ENCODE measurements at regions not wholly inside any gene's neighbourhood (a gene's known extent, or its start where the extent isn't known, plus 50 kb on each side); places are given as distances from the start of the nearest gene placed in this dataset.

DNA sequence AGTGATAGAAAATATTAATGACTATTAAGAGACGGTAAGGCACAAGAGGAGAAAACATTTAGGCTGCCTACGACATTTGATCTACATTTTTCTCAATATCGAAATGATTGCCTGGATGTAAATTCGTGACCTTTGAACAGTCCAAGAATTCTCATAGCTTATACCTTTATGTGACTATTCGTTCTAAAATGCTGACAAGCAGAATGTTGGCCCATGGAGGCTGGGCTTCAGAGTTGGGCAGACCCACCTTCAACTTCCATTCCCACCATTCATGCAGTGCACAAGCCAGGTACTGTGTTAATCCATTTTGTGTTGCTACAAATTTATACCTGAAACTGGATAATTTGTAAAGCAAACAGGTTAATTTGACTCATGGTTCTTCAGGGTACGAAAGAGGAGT is 441.4 kb upstream of the COBL start:
- Histone ChIP-seq H3K4me2 (ENCODE audit: low read depth, low read length, poor library complexity, severe bottlenecking) (no peak overlapping the region), H3K27ac (ENCODE audit: low read depth, low read length) (no peak overlapping the region), H2AFZ (ENCODE audit: low read depth, low read length, severe bottlenecking) (no peak overlapping the region), H3K27me3 (ENCODE audit: low read length) (no peaks in the 10 kb centered on the region), H3K9ac (ENCODE audit: low read length) (no peak overlapping the region), H3K4me3 (ENCODE audit: insufficient read depth, low read length, poor library complexity, severe bottlenecking) (no peak overlapping the region), H4K20me1 (ENCODE audit: low read depth, low read length) (no peaks in the 10 kb centered on the region), H3K36me3 (ENCODE audit: low read length) (no peaks in the 10 kb centered on the region), H3K9me2 (replicated peaks; ENCODE audit: insufficient read depth, low read length) (no peaks in the 10 kb centered on the region), H3K9me3 (ENCODE audit: insufficient read depth, low read length) (no peaks in the 10 kb centered on the region), H3K79me2 (ENCODE audit: insufficient read depth, low read length) (no peaks in the 10 kb centered on the region), H3F3A (ENCODE audit: insufficient read depth) (no peaks in the 10 kb centered on the region)
- TF ChIP-seq, protein P1, sequence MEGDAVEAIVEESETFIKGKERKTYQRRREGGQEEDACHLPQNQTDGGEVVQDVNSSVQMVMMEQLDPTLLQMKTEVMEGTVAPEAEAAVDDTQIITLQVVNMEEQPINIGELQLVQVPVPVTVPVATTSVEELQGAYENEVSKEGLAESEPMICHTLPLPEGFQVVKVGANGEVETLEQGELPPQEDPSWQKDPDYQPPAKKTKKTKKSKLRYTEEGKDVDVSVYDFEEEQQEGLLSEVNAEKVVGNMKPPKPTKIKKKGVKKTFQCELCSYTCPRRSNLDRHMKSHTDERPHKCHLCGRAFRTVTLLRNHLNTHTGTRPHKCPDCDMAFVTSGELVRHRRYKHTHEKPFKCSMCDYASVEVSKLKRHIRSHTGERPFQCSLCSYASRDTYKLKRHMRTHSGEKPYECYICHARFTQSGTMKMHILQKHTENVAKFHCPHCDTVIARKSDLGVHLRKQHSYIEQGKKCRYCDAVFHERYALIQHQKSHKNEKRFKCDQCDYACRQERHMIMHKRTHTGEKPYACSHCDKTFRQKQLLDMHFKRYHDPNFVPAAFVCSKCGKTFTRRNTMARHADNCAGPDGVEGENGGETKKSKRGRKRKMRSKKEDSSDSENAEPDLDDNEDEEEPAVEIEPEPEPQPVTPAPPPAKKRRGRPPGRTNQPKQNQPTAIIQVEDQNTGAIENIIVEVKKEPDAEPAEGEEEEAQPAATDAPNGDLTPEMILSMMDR (IDR thresholded peaks at IDR 0.05; ENCODE audit: insufficient read depth, low read length, poor library complexity, severe bottlenecking): no peak
- TF ChIP-seq EZH2phosphoT487 (conservative IDR thresholded peaks at IDR 0.05; ENCODE audit: low read length): no peak

DNA sequence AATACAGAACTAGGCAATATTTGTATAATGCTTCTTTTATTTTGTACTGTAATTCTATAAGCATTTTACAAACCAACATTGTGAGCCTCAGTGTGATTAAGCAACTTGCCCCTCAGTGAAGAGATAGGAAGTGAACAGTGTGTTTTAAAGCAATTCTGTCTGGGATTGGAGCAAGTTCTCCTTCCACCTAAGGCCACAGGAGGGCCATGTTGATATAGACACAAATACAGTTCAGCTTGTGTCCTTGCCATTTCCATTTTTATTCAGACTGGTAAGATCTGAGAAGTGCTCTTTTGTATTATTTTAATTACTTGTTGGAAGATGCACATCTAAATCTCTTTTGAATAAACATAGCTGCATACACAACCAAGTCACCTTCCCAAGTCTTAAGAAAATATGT is 416.3 kb upstream of the COBL start:
- no peaks in the 10 kb centered on the region for H3K27me3 ChIP-seq (ENCODE audit: low read length)
- H3F3A ChIP-seq (ENCODE audit: insufficient read depth): no peaks in the 10 kb centered on the region
- no peak overlapping the region for H3K9ac ChIP-seq (ENCODE audit: low read length)
- no peaks in the 10 kb centered on the region for H3K9me2 ChIP-seq (replicated peaks; ENCODE audit: insufficient read depth, low read length)
- no peak overlapping the region for H3K4me2 ChIP-seq (ENCODE audit: low read depth, low read length, poor library complexity, severe bottlenecking)
- H3K36me3 ChIP-seq (ENCODE audit: low read length): no peaks in the 10 kb centered on the region
- no peaks in the 10 kb centered on the region for H3K9me3 ChIP-seq (ENCODE audit: insufficient read depth, low read length)
- no peak overlapping the region for H2AFZ ChIP-seq (ENCODE audit: low read depth, low read length, severe bottlenecking)
- no peak overlapping the region for H3K27ac ChIP-seq (ENCODE audit: low read depth, low read length)
- no peak for TF ChIP-seq EZH2phosphoT487 (conservative IDR thresholded peaks at IDR 0.05; ENCODE audit: low read length)
- TF ChIP-seq, protein P1 (IDR thresholded peaks at IDR 0.05; ENCODE audit: insufficient read depth, low read length, poor library complexity, severe bottlenecking): no peak
- H3K4me3 ChIP-seq (ENCODE audit: insufficient read depth, low read length, poor library complexity, severe bottlenecking): no peak overlapping the region
- H3K79me2 ChIP-seq (ENCODE audit: insufficient read depth, low read length): no peaks in the 10 kb centered on the region
- no peaks in the 10 kb centered on the region for H4K20me1 ChIP-seq (ENCODE audit: low read depth, low read length)

DNA sequence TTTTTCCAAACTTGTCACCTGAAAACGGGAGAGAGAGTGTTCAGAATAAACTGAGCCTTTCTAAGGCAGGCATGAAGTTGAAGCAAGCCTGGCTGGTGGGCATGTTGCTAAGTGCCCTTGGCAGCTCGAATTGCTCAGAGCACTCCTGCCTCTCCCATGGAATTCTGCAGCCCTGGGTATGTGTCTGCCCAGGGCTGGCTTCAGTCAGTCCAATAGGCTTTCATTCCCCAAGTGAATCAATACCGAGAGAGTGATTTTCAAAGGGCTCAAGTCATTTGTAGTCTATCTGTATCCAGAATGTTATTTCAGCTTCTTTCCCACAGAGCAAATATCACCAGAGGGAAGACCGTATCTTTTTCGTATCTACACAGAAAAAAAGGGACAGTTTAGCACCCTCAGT is 415.5 kb upstream of the COBL start:
- Histone ChIP-seq H3K4me3 (ENCODE audit: insufficient read depth, low read length, poor library complexity, severe bottlenecking) (no peak overlapping the region), H3K4me2 (ENCODE audit: low read depth, low read length, poor library complexity, severe bottlenecking) (no peak overlapping the region), H3K9me3 (ENCODE audit: insufficient read depth, low read length) (no peaks in the 10 kb centered on the region), H3K9me2 (replicated peaks; ENCODE audit: insufficient read depth, low read length) (no peaks in the 10 kb centered on the region), H3F3A (ENCODE audit: insufficient read depth) (no peaks in the 10 kb centered on the region), H3K27ac (ENCODE audit: low read depth, low read length) (no peak overlapping the region), H3K36me3 (ENCODE audit: low read length) (no peaks in the 10 kb centered on the region), H4K20me1 (ENCODE audit: low read depth, low read length) (no peaks in the 10 kb centered on the region), H3K9ac (ENCODE audit: low read length) (no peak overlapping the region), H2AFZ (ENCODE audit: low read depth, low read length, severe bottlenecking) (no peak overlapping the region), H3K27me3 (ENCODE audit: low read length) (no peaks in the 10 kb centered on the region), H3K79me2 (ENCODE audit: insufficient read depth, low read length) (no peaks in the 10 kb centered on the region)
- TF ChIP-seq, protein P1 (IDR thresholded peaks at IDR 0.05; ENCODE audit: insufficient read depth, low read length, poor library complexity, severe bottlenecking): no peak
- TF ChIP-seq EZH2phosphoT487 (conservative IDR thresholded peaks at IDR 0.05; ENCODE audit: low read length): no peak

DNA sequence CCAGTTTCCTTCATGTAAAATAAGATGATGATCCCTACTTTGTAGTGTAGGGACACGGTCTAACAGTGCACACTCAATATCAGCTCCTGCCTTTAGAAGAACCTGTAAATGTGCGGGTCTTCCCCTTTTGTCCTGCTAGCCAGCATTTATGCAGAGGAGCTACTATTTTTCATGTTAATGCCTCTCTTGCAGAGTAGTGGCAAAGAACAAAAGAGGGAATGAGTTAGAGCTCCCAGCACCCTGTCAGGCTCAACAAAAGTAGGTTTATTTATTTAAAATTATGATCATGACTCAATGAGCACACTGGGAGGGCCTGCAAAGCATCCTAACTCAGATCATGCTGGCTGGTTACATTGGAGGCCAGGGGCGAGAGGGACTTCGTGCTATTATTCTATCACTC is 414.5 kb upstream of the COBL start:
- Histone ChIP-seq H3K27ac (ENCODE audit: low read depth, low read length) (no peak overlapping the region), H3K79me2 (ENCODE audit: insufficient read depth, low read length) (no peaks in the 10 kb centered on the region), H3K9ac (ENCODE audit: low read length) (no peak overlapping the region), H3K9me3 (ENCODE audit: insufficient read depth, low read length) (no peaks in the 10 kb centered on the region), H3K4me2 (ENCODE audit: low read depth, low read length, poor library complexity, severe bottlenecking) (no peak overlapping the region), H3K27me3 (ENCODE audit: low read length) (no peaks in the 10 kb centered on the region), H3F3A (ENCODE audit: insufficient read depth) (no peaks in the 10 kb centered on the region), H3K36me3 (ENCODE audit: low read length) (no peaks in the 10 kb centered on the region), H3K9me2 (replicated peaks; ENCODE audit: insufficient read depth, low read length) (no peaks in the 10 kb centered on the region), H2AFZ (ENCODE audit: low read depth, low read length, severe bottlenecking) (no peak overlapping the region), H3K4me3 (ENCODE audit: insufficient read depth, low read length, poor library complexity, severe bottlenecking) (no peak overlapping the region), H4K20me1 (ENCODE audit: low read depth, low read length) (no peaks in the 10 kb centered on the region)
- TF ChIP-seq, protein P1 (IDR thresholded peaks at IDR 0.05; ENCODE audit: insufficient read depth, low read length, poor library complexity, severe bottlenecking): no peak
- TF ChIP-seq EZH2phosphoT487 (conservative IDR thresholded peaks at IDR 0.05; ENCODE audit: low read length): no peak
